GM19467 (cell line): ENCODE measurements at regions not wholly inside any gene's neighbourhood (a gene's known extent, or its start where the extent isn't known, plus 50 kb on each side); places are given as distances from the start of the nearest gene placed in this dataset.

Experiments used
- ATAC-seq: cut with Tn5 transposase; IDR thresholded peaks from one replicate; pipeline ENCODE4 v1.9.1; 2021; ENCODE audit warnings: mild to moderate bottlenecking, moderate library complexity; ENCODE audit not compliant: unreplicated experiment

- no peak for ATAC-seq
Measured at GRCh38 chr9:2559192-2560152, 62.1 kb upstream of the VLDLR start.

GRCh38 chr9:2560180-2560579 is 61.4 kb upstream of the VLDLR start:
- ATAC-seq = no peak

- ATAC-seq = no peak
Measured at GRCh38 chr9:2565676-2566340, 55.8 kb upstream of the VLDLR start.

DNA sequence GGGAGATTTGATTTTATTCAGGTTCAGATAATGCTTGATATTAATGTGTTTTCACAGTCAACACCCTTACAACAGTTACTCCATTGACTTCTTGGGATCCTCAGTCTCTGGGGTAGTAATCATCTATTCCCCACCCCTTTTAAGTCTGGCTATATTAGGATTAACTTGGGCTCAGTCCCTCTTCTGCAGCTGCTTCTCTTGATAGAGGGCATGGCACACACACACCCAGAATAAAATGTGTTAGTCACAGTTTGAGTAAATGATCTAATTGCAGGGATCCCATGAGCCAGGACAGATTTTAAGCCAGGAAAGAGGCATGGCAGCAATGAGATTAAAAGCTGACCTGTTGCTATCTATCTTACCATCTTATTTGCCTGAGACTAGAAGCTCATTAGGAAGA is 53.7 kb upstream of the VLDLR start:
- ATAC-seq = no peak

GRCh38 chr9:2568689-2569088 is 52.9 kb upstream of the VLDLR start:
- no peak for ATAC-seq

DNA sequence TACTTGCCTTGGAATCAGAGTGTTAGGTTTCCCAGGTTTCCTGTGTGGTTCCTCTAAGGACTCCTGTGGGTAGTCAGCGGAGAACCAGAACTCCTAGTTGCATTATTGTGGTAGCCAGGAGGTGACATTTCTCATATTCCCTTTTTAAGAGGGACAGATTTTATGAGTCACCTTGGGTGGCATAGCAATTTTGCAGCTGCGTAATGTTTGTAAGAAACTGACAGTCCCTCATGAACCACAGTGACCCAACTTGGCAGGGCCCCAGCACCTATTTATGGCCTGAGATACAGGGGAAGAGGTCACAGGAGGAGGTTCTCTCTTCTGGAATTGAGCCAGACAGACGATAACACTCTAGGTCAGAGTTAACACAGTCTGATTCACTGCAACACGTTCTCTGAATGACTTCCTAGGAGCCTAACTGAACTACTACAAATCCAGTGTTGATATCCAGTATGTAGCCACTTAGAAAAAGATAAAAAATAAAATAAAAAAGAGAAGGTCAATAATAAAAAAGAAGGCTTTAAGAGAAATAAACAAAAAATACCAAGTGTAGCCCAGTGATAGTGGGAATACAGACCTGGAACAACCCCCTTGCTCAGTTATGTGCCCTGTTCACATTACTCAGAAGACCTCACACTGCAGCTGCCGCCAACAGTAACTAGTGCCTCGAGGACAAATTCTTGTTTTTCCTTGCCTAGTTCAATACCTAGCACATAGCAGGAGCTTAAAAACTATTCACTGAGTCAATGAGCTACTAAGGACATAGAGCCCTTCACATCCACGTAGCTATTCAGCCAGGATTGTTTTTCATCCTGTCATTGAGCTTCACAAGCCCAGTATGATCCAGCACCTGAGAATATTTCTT is 50.7 kb upstream of the VLDLR start:
- no peak for ATAC-seq
